CD14-positive monocyte (primary cell): ENCODE measurements at regions not wholly inside any gene's neighbourhood (a gene's known extent, or its start where the extent isn't known, plus 50 kb on each side); places are given as distances from the start of the nearest gene placed in this dataset.

Experiments used
- DNase-seq, 3 donors: peaks; one replicate each; pipeline ENCODE4 v3.0.0-alpha.2; 2011 to 2022
- H2AFZ ChIP-seq: 2 replicates; pipeline ENCODE4 v1.6.0; 2012; ENCODE audit warnings: mild to moderate bottlenecking, low read depth, low read length, inconsistent platforms; ENCODE audit not compliant: insufficient read depth, poor library complexity, severe bottlenecking
- H3K27ac ChIP-seq, 2 donors: 1 replicate in 1 of 2; 2 replicates in 1 of 2; pipeline ENCODE4 v1.5.1; 2012 to 2013; ENCODE audit warnings: low read length in 2 of 2, control low read depth in 1 of 2, inconsistent platforms in 1 of 2, low read depth in 1 of 2, mild to moderate bottlenecking in 1 of 2
- H3K27me3 ChIP-seq, 2 donors: one replicate each; pipeline versions ENCODE4 v1.6.0 to v1.6.1; 2011 to 2013; ENCODE audit warnings: low read length in 2 of 2; ENCODE audit not compliant: control insufficient read depth in 2 of 2, insufficient read depth in 2 of 2
- H3K36me3 ChIP-seq, 2 donors: replicated peaks in 1 of 2; 1 replicate in 1 of 2; 2 replicates in 1 of 2; pipeline versions ENCODE4 v1.5.1 to v1.6.1; 2012 to 2013; ENCODE audit warnings: low read length in 2 of 2, control low read depth in 1 of 2, inconsistent platforms in 1 of 2, mild to moderate bottlenecking in 1 of 2; ENCODE audit not compliant: insufficient read depth in 2 of 2, control insufficient read depth in 1 of 2
- H3K4me1 ChIP-seq, 2 donors: 1 replicate in 1 of 2; 2 replicates in 1 of 2; pipeline versions ENCODE4 v1.5.1 to v1.6.1; 2012 to 2013; ENCODE audit warnings: low read length in 2 of 2, control low read depth in 1 of 2, inconsistent platforms in 1 of 2, mild to moderate bottlenecking in 1 of 2, moderate library complexity in 1 of 2; ENCODE audit not compliant: insufficient read depth in 2 of 2, control insufficient read depth in 1 of 2
- H3K4me2 ChIP-seq: replicated peaks from 2 replicates; pipeline ENCODE3; 2012; ENCODE audit warnings: low read length, moderate library complexity, mild to moderate bottlenecking; ENCODE audit not compliant: poor library complexity, severe bottlenecking; ENCODE audit errors: extremely low read depth
- H3K4me3 ChIP-seq, 3 experiments: fragments of 200-600 bp in 1 of 3; sonication (generic) in 1 of 3; replicated peaks in 1 of 3; 1 replicate in 2 of 3; 2 replicates in 1 of 3; pipeline ENCODE4 v1.5.1; 2011 to 2013; ENCODE audit warnings: low read length in 3 of 3, mild to moderate bottlenecking in 3 of 3, control low read depth in 2 of 3, low read depth in 2 of 3, inconsistent platforms in 1 of 3, moderate library complexity in 1 of 3
- H3K79me2 ChIP-seq: 2 replicates; pipeline ENCODE4 v1.6.0; 2012; ENCODE audit warnings: mild to moderate bottlenecking, control low read depth, inconsistent platforms, low read length, moderate library complexity; ENCODE audit not compliant: insufficient read depth
- H3K9ac ChIP-seq: 2 replicates; pipeline ENCODE4 v1.6.0; 2017; ENCODE audit warnings: low read length, mild to moderate bottlenecking; ENCODE audit not compliant: insufficient read depth, poor library complexity, severe bottlenecking
- H3K9me3 ChIP-seq, 2 donors: replicated peaks in 1 of 2; 1 replicate in 1 of 2; 2 replicates in 1 of 2; pipeline versions ENCODE4 v1.5.1 to v1.6.1; 2012 to 2013; ENCODE audit warnings: low read length in 2 of 2, control low read depth in 1 of 2; ENCODE audit not compliant: control insufficient read depth in 1 of 2, insufficient read depth in 1 of 2
- H4K20me1 ChIP-seq: 2 replicates; pipeline ENCODE4 v1.6.0; 2012; ENCODE audit warnings: mild to moderate bottlenecking, low read length, control low read depth, moderate library complexity; ENCODE audit not compliant: insufficient read depth
- H3K27ac Mint-ChIP-seq, 7 donors: one replicate each; pipeline ENCODE4 v1.8.0; 2020; ENCODE audit warnings: mild to moderate bottlenecking in 7 of 7, mixed read lengths in 7 of 7, moderate library complexity in 6 of 7, inconsistent platforms in 2 of 7
- H3K27me3 Mint-ChIP-seq, 3 donors: one replicate each; pipeline ENCODE4 v1.8.0; 2021 to 2022; ENCODE audit warnings: low read depth in 3 of 3, mild to moderate bottlenecking in 3 of 3, mixed read lengths in 3 of 3, moderate library complexity in 3 of 3, inconsistent platforms in 1 of 3
- H3K36me3 Mint-ChIP-seq, 2 donors: one replicate each; pipeline ENCODE4 v1.8.0; 2020; ENCODE audit warnings: mixed read lengths in 2 of 2, inconsistent platforms in 1 of 2, mild to moderate bottlenecking in 1 of 2
- H3K4me1 Mint-ChIP-seq: one replicate; pipeline ENCODE4 v1.8.0; 2020; ENCODE audit warnings: mild to moderate bottlenecking, mixed read lengths
- H3K4me3 Mint-ChIP-seq, 2 donors: one replicate each; pipeline ENCODE4 v1.8.0; 2020; ENCODE audit warnings: mild to moderate bottlenecking in 2 of 2, mixed read lengths in 2 of 2, moderate library complexity in 1 of 2
- H3K9me3 Mint-ChIP-seq, 7 donors: one replicate each; pipeline ENCODE4 v1.8.0; 2020 to 2022; ENCODE audit warnings: mixed read lengths in 7 of 7, mild to moderate bottlenecking in 6 of 7, moderate library complexity in 6 of 7, inconsistent platforms in 2 of 7
- CTCF ChIP-seq: fragments of 200-600 bp; IDR thresholded peaks from one replicate; pipeline ENCODE4 v1.8.0; 2022; ENCODE audit warnings: antibody characterized with exemption, mild to moderate bottlenecking
- WGBS: methylation state at CpG from one replicate; pipeline ENCODE4 v1.1.5; 2013; ENCODE audit warnings: missing lambda C conversion rate; ENCODE audit not compliant: insufficient coverage; 5-methylcytosine and 5-hydroxymethylcytosine counted together
- intact Hi-C, 2 donors: fragments of 100-400 bp; cut with micrococcal nuclease; formaldehyde crosslinking; loops; one replicate each; pipeline versions ENCODE4 v1.15.0 to v1.15.1; 2023

GRCh38 chr3:23748398-23749110, 57.2 kb upstream of the UBE2E1 start:
- Histone ChIP-seq H3K79me2 (no peaks in the 10 kb centered on the region), H3K27me3 (no peaks in the 10 kb centered on the region), H3K9ac (peak overlapping the region; percentile 37), H3K4me2 (peak overlapping the region; percentile 41), H3K36me3 (no peaks in the 10 kb centered on the region), H3K9me3 (no peaks in the 10 kb centered on the region), H2AFZ (no peak overlapping the region), H4K20me1 (no peaks in the 10 kb centered on the region), H3K4me1 (peaks cover 53 to 56% of the 10 kb centered on the region in 2 donors), H3K4me3 (peak overlapping the region in 1 of 3 experiments; percentile 39), H3K27ac (peak overlapping the region; percentile 80 to 90)
- Mint-ChIP-seq H3K4me3 (peak overlapping the region; percentile 35 to 51), H3K9me3 (no peaks in the 10 kb centered on the region), H3K27me3 (peaks cover 0 to 4% (median 3%) of the 10 kb centered on the region in 3 donors), H3K4me1 (peaks cover 55% of the 10 kb centered on the region), H3K36me3 (no peaks in the 10 kb centered on the region), H3K27ac (peak overlapping the region; percentile 92 to 99 (median 97))
- 71% methylated on average over 1 of the region's 4 CpGs for WGBS
- intact Hi-C loops = loop anchor here in 1 of 2 donors (10.0 kb wide), 1 partner anchor 56 kb away; the partner anchor contains the start of gene UBE2E1
- no peak for TF ChIP-seq CTCF
- DNase-seq = peak; percentile 94 to 100 (median 99)

GRCh38 chr3:23749609-23750008, 56.1 kb upstream of the UBE2E1 start:
- no peaks in the 10 kb centered on the region for H3K36me3 Mint-ChIP-seq
- WGBS = 100% methylated on average over 2 of the region's 4 CpGs
- Histone ChIP-seq H3K79me2 (no peaks in the 10 kb centered on the region), H3K27me3 (no peaks in the 10 kb centered on the region), H3K27ac (peak overlapping the region in 1 of 2 donors; percentile 90), H3K4me2 (no peak overlapping the region), H2AFZ (no peak overlapping the region), H4K20me1 (no peaks in the 10 kb centered on the region), H3K36me3 (no peaks in the 10 kb centered on the region), H3K4me3 (no peak overlapping the region), H3K9me3 (no peaks in the 10 kb centered on the region), H3K9ac (no peak overlapping the region), H3K4me1 (peaks cover 53 to 56% of the 10 kb centered on the region in 2 donors)
- H3K27me3 Mint-ChIP-seq = peaks cover 0 to 3% (median 0%) of the 10 kb centered on the region in 3 donors
- peaks cover 55% of the 10 kb centered on the region for H3K4me1 Mint-ChIP-seq
- no peak overlapping the region for H3K4me3 Mint-ChIP-seq
- TF ChIP-seq CTCF = no peak
- peak in 1 of 3 donors; percentile 28 for DNase-seq
- intact Hi-C loops = loop anchor here in 1 of 2 donors (10.0 kb wide), 1 partner anchor 55 kb away; the partner anchor contains the start of gene UBE2E1
- H3K9me3 Mint-ChIP-seq = no peaks in the 10 kb centered on the region
- H3K27ac Mint-ChIP-seq = peak overlapping the region; percentile 92 to 99 (median 97)
